Naive thymus-derived CD8-positive, alpha-beta T cell (primary cell): ENCODE measurements at regions not wholly inside any gene's neighbourhood (a gene's known extent, or its start where the extent isn't known, plus 50 kb on each side); places are given as distances from the start of the nearest gene placed in this dataset.
"Not testable (repeated sequence)": the region's sequence is repeated elsewhere in the genome, so short reads cannot be mapped to it uniquely, and the experiment has no call there.

Source experiments
- ATAC-seq, 2 donors: fragments of 150-1000 bp; cut with Tn5 transposase in 1 of 2; sonication (Bioruptor Pico), chemical (Tn5 transposase) in 1 of 2; 1 replicate in 1 of 2; 2 replicates in 1 of 2; pipeline ENCODE4 v1.10.0; 2021; ENCODE audit warnings: mild to moderate bottlenecking in 2 of 2, moderate library complexity in 2 of 2
- POLR2A ChIA-PET: fragments of 350-600 bp; sonication (Branson Sonifier 250); formaldehyde crosslinking; loops from one replicate; lab custom pipeline; 2021; ENCODE audit warnings: antibody characterized with exemption; lab: Charles Lee
- DNase-seq, 10 donors: peaks; one replicate each; pipeline versions ENCODE4 v3.0.0 to v3.0.0-alpha.2; 2020 to 2022
- H3K27ac Mint-ChIP-seq, 10 donors: one replicate each; pipeline ENCODE4 v1.8.0; 2020 to 2022; ENCODE audit warnings: mild to moderate bottlenecking in 10 of 10, mixed read lengths in 10 of 10, moderate library complexity in 4 of 10, inconsistent platforms in 1 of 10
- H3K27me3 Mint-ChIP-seq, 5 donors: one replicate each; pipeline ENCODE4 v1.8.0; 2021 to 2022; ENCODE audit warnings: mixed read lengths in 5 of 5
- H3K36me3 Mint-ChIP-seq, 3 donors: one replicate each; pipeline ENCODE4 v1.8.0; 2020 to 2022; ENCODE audit warnings: mixed read lengths in 3 of 3, mild to moderate bottlenecking in 2 of 3, inconsistent platforms in 1 of 3
- H3K4me1 Mint-ChIP-seq, 4 donors: one replicate each; pipeline ENCODE4 v1.8.0; 2021 to 2022; ENCODE audit warnings: mixed read lengths in 4 of 4
- H3K4me3 Mint-ChIP-seq, 10 donors: one replicate each; pipeline ENCODE4 v1.8.0; 2020 to 2022; ENCODE audit warnings: mild to moderate bottlenecking in 10 of 10, mixed read lengths in 10 of 10, moderate library complexity in 6 of 10, inconsistent platforms in 1 of 10
- H3K9me3 Mint-ChIP-seq, 9 donors: one replicate each; pipeline ENCODE4 v1.8.0; 2020 to 2022; ENCODE audit warnings: mixed read lengths in 9 of 9, mild to moderate bottlenecking in 3 of 9, inconsistent platforms in 1 of 9, moderate library complexity in 1 of 9

- H3K9me3 Mint-ChIP-seq, POLR2A ChIA-PET: not testable (repeated sequence)
These were observed 280.0 kb downstream of the BCL2L11 start for GRCh38 chr2:111400598-111401253.

GRCh38 chr2:111401270-111402140 is 280.8 kb downstream of the BCL2L11 start:
- H3K27ac Mint-ChIP-seq, H3K9me3 Mint-ChIP-seq, DNase-seq, H3K4me1 Mint-ChIP-seq, POLR2A ChIA-PET, ATAC-seq, H3K36me3 Mint-ChIP-seq, H3K27me3 Mint-ChIP-seq, H3K4me3 Mint-ChIP-seq: not testable (repeated sequence)

More at GRCh38 chr2:111400598-111401253, 280.0 kb downstream of the BCL2L11 start:
- not testable (repeated sequence) for ATAC-seq, H3K4me1 Mint-ChIP-seq, DNase-seq, H3K4me3 Mint-ChIP-seq, H3K27ac Mint-ChIP-seq, H3K27me3 Mint-ChIP-seq, H3K36me3 Mint-ChIP-seq

GRCh38 chr2:111402450-111402849 is 281.7 kb downstream of the BCL2L11 start:
- H3K9me3 Mint-ChIP-seq, POLR2A ChIA-PET, H3K4me1 Mint-ChIP-seq: not testable (repeated sequence)

GRCh38 chr2:111403287-111403686 is 282.6 kb downstream of the BCL2L11 start:
- H3K27me3 Mint-ChIP-seq, ATAC-seq, H3K9me3 Mint-ChIP-seq, H3K36me3 Mint-ChIP-seq, POLR2A ChIA-PET, H3K4me1 Mint-ChIP-seq, H3K4me3 Mint-ChIP-seq, H3K27ac Mint-ChIP-seq, DNase-seq: not testable (repeated sequence)

More at GRCh38 chr2:111402450-111402849, 281.7 kb downstream of the BCL2L11 start:
- not testable (repeated sequence) for DNase-seq, H3K27ac Mint-ChIP-seq, H3K27me3 Mint-ChIP-seq, H3K4me3 Mint-ChIP-seq, H3K36me3 Mint-ChIP-seq
- ATAC-seq, result peak in 1 of 2 donors; percentile 67

- POLR2A ChIA-PET, H3K27me3 Mint-ChIP-seq, H3K9me3 Mint-ChIP-seq, H3K4me1 Mint-ChIP-seq, H3K36me3 Mint-ChIP-seq, ATAC-seq, DNase-seq, H3K4me3 Mint-ChIP-seq, H3K27ac Mint-ChIP-seq: not testable (repeated sequence)
These were observed 285.9 kb downstream of the BCL2L11 start for GRCh38 chr2:111406616-111407015.

- ATAC-seq, H3K4me3 Mint-ChIP-seq, H3K9me3 Mint-ChIP-seq, H3K4me1 Mint-ChIP-seq, H3K27me3 Mint-ChIP-seq, H3K27ac Mint-ChIP-seq, DNase-seq, H3K36me3 Mint-ChIP-seq, POLR2A ChIA-PET: not testable (repeated sequence)
These were observed 287.0 kb downstream of the BCL2L11 start for GRCh38 chr2:111407632-111408194.

GRCh38 chr2:111410868-111411406 is 290.2 kb downstream of the BCL2L11 start:
- H3K9me3 Mint-ChIP-seq, H3K4me3 Mint-ChIP-seq, H3K4me1 Mint-ChIP-seq, DNase-seq, H3K27ac Mint-ChIP-seq, POLR2A ChIA-PET, H3K36me3 Mint-ChIP-seq, H3K27me3 Mint-ChIP-seq, ATAC-seq: not testable (repeated sequence)

GRCh38 chr2:111411867-111412681 is 291.4 kb downstream of the BCL2L11 start:
- H3K9me3 Mint-ChIP-seq, result not testable (repeated sequence)
- ATAC-seq, result peak; percentile 84 to 89

GRCh38 chr2:111412841-111413650 is 292.3 kb downstream of the BCL2L11 start:
- H3K36me3 Mint-ChIP-seq, H3K4me3 Mint-ChIP-seq, POLR2A ChIA-PET, DNase-seq, ATAC-seq, H3K27me3 Mint-ChIP-seq, H3K9me3 Mint-ChIP-seq: not testable (repeated sequence)
- peak overlapping the region in 2 of 10 donors; percentile 57 to 69 for H3K27ac Mint-ChIP-seq
- peaks cover 1 to 18% (median 7%) of the 10 kb centered on the region in 4 donors for H3K4me1 Mint-ChIP-seq

More at GRCh38 chr2:111411867-111412681, 291.4 kb downstream of the BCL2L11 start:
- Mint-ChIP-seq H3K4me3 (peak overlapping the region in 3 of 10 donors; percentile 18 to 41 (median 30)), H3K4me1 (peaks cover 1 to 14% (median 7%) of the 10 kb centered on the region in 4 donors)
- H3K36me3 Mint-ChIP-seq, POLR2A ChIA-PET, H3K27me3 Mint-ChIP-seq, H3K27ac Mint-ChIP-seq: not testable (repeated sequence)
- DNase-seq, result peak in 3 of 10 donors; percentile 7 to 18 (median 8)

- DNase-seq, ATAC-seq, H3K9me3 Mint-ChIP-seq, POLR2A ChIA-PET, H3K27ac Mint-ChIP-seq, H3K27me3 Mint-ChIP-seq, H3K36me3 Mint-ChIP-seq, H3K4me3 Mint-ChIP-seq: not testable (repeated sequence)
- H3K4me1 Mint-ChIP-seq, result peaks cover 1 to 19% (median 7%) of the 10 kb centered on the region in 4 donors
These were observed 293.2 kb downstream of the BCL2L11 start for GRCh38 chr2:111413950-111414349.

- H3K9me3 Mint-ChIP-seq, H3K4me3 Mint-ChIP-seq, H3K27me3 Mint-ChIP-seq, ATAC-seq, DNase-seq, H3K36me3 Mint-ChIP-seq, POLR2A ChIA-PET: not testable (repeated sequence)
- H3K4me1 Mint-ChIP-seq, result peaks cover 1 to 19% (median 7%) of the 10 kb centered on the region in 4 donors
- H3K27ac Mint-ChIP-seq, result peak overlapping the region in 2 of 10 donors; percentile 37 to 56
These were observed 295.3 kb downstream of the BCL2L11 start for GRCh38 chr2:111415765-111416743.
